Cardiac fibroblast (primary cell): ENCODE measurements at regions not wholly inside any gene's neighbourhood (a gene's known extent, or its start where the extent isn't known, plus 50 kb on each side); places are given as distances from the start of the nearest gene placed in this dataset.
A peak's percentile ranks its signal among the peaks of the same experiment; 100 is the strongest.

Experiments used
- DNase-seq, 2 donors: peaks; one replicate each; pipeline versions ENCODE4 v3.0.0 to v3.0.0-alpha.2; 2010; ENCODE audit warnings: low read depth in 2 of 2
- H3K4me3 ChIP-seq, 2 donors: replicated peaks in 1 of 2; 1 replicate in 1 of 2; 2 replicates in 1 of 2; pipeline ENCODE4 v1.5.1; 2011; ENCODE audit warnings: low read depth in 2 of 2, low read length in 2 of 2, mild to moderate bottlenecking in 2 of 2, moderate library complexity in 1 of 2
- TF ChIP-seq, protein P1 (sequence below): IDR thresholded peaks from one replicate; pipeline ENCODE4 v1.5.1; 2011; ENCODE audit warnings: low read depth, mild to moderate bottlenecking, low read length, inconsistent platforms

DNA sequence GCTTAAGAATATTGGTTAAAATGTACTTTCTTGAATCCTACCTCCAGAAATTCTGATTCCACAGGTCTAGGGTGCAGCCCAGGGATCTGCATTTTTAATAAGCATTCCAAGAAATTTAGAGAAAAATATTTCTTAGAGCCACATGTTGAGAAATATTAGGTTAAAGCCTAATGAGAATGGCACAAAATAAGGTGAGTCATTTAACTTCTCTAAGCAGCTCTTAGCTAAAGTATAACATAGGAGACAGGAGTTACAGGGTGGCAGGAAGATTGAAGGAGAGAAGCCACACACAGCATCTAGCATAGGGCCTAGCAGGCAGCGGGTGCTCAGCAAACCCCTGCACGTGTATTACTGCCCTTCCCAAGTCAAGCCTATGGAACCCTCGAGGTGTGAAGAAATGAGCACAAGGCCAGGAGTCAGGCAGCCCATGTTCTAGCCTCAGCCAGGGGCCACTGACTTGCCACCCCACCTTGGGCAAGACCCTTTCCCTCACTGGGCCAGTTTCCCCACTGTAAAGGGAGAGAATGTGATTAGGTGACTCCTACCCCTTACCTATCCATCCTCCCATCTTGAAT lies 197.1 kb upstream of the TLE3 start:
- TF ChIP-seq, protein P1, sequence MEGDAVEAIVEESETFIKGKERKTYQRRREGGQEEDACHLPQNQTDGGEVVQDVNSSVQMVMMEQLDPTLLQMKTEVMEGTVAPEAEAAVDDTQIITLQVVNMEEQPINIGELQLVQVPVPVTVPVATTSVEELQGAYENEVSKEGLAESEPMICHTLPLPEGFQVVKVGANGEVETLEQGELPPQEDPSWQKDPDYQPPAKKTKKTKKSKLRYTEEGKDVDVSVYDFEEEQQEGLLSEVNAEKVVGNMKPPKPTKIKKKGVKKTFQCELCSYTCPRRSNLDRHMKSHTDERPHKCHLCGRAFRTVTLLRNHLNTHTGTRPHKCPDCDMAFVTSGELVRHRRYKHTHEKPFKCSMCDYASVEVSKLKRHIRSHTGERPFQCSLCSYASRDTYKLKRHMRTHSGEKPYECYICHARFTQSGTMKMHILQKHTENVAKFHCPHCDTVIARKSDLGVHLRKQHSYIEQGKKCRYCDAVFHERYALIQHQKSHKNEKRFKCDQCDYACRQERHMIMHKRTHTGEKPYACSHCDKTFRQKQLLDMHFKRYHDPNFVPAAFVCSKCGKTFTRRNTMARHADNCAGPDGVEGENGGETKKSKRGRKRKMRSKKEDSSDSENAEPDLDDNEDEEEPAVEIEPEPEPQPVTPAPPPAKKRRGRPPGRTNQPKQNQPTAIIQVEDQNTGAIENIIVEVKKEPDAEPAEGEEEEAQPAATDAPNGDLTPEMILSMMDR, result no peak
- DNase-seq, result no peak
- no peak overlapping the region for H3K4me3 ChIP-seq

DNA sequence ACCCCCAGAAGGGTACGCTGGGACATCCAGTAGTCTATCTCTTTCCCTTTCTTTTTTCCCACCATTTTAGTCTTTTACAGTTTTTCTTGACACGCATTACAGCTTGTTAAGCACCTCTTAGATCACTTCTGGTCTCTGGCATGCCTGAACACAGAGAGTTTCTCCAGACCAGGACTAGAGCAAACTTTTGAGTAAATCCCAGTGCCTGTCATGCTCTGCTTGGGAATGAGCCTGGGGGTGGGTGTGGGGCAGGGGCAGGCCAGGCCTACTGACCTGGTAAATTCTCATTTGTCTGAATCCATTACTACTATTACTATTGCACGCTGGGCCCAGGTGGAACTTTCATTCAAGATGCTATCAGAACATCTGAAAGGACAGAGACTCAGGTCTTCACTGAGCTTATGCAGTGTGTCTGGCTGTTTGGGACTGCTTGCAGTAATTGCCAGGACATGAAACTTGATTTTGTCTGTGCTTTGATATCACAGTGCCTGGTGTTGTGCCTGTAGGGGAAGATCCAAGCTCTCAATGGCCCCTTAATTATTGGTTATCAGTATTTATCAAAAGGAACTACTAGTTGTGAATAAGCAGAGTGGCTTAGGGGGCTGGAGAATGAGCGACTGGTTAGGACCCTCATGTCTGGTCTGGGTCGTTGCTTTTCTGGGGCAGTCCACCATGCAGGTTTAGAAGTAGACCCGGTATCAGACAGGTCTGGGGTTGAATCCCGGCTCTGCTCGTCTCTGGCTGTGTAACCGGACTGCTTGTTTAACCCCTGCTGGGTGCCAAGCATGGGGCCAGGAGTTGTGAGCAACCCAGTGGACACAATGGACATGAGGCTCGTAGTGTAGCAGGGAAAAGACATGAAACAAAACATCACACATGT lies 196.1 kb upstream of the TLE3 start:
- no peak for DNase-seq
- H3K4me3 ChIP-seq, result no peak overlapping the region
- TF ChIP-seq, protein P1, result no peak

DNA sequence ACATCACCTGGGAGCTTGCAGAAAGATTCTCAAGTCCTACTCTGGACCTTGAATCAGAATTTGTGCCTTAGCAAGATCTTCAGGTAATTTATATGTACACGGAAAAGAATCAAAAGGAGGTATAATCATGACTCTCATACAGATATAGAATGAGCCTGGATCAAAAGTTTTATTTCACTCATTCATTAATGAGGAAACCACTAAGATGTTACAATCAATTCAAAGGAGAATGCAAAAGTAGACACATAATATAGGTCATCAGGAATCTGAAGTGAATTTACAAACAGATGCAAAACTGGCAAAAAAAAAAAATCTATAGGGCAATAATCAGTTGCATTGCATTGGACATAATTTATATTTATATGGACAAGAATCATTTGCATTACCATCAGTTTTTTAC lies 195.4 kb upstream of the TLE3 start:
- TF ChIP-seq, protein P1, result no peak
- H3K4me3 ChIP-seq, result no peak overlapping the region
- no peak for DNase-seq

DNA sequence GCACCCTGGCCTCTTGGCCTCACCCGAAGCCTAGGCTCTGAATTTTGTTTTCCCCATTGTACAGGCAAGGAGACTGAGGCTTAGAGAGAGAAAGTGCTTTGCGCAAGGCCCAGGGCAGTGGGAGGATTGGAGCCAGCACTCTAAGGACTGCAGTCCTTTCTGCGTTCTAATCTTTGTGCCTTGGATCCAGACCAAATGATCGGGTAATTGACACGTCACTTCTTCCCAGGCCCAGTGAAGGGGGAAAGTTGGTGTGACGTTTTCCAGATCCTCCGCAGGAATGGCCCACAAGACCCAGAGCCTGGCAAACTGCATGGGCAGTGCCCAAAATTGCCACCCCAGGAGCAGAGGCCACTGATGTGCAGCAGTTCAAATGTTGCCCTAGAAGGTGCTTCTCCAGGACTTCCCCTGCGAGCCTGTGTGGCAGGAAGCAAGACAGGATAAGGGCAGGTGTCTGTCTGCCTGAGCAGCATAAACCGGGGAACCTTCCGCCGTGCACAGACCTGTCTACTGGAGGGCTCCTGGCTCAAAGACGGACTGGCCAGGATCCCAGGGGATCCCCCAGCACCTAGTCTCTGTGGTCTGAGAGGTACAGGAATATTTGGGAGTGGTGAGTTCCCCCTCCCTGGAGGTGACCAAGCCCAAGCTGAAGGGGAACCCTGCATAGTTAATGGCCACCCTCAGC lies 194.5 kb upstream of the TLE3 start:
- peak in 1 of 2 donors; percentile 29 for DNase-seq
- TF ChIP-seq, protein P1, result no peak
- no peak overlapping the region for H3K4me3 ChIP-seq

DNA sequence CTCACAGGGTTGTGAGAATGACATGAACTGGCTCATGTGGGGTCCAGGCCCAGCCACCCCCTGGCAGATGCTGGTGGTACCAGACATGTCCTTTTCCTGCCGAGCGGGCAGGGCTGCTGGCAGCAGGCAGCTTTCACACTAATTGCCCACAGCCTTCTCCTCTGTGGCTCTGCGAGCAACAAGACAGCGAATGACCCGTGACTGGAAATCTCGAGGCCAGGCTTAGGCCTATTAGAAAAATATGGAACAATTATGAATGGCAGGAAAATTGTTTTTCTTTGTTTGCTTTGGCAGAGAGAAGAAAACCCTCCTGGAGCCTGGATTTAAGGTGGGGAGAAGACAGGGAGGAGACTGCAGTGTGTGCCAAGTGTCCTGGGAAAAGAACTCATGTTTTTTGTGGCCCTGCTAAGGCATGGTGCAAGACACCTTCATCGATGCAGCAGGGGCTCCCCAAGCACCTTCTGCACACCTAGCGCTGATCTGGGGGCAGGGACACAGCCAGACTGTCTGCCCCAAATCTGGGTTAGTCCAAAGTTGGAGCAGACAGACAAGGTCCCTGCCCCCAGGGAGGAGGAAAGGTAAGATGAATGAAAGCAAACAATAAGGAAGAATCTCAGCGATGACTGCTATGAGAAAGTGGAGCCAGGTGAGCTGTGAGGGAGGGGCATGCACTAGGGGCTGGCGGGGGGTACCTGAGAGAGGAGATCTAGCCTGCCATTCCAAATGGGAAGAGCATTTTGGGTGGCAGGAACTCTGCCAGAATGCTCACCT lies 193.8 kb upstream of the TLE3 start:
- no peak for DNase-seq
- TF ChIP-seq, protein P1, result no peak
- no peak overlapping the region for H3K4me3 ChIP-seq

DNA sequence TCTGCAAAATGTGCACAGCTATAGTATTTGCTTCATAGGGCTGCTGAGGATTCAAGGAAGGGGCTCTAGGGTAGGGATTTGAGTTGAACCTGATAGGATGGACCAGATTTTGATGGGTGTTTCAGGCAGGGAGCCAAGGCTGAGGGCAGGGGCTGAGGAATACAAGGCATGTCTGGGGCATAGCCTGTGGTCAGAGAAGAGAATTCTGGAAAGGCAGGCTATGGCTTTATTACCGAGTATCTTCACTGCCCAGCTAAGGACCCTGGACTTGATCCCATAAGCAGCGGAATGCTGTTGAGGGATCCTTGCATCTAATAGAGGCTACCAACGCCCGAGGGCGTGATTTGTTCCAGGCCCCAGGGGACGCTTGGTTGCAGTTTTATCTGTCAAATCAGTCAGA lies 193.0 kb upstream of the TLE3 start:
- TF ChIP-seq, protein P1, result no peak
- DNase-seq, result no peak
- H3K4me3 ChIP-seq, result no peak overlapping the region
